ENCODE measurements at regions not wholly inside any gene's neighbourhood (a gene's known extent, or its start where the extent isn't known, plus 50 kb on each side); places are given as distances from the start of the nearest gene placed in this dataset.

DNA sequence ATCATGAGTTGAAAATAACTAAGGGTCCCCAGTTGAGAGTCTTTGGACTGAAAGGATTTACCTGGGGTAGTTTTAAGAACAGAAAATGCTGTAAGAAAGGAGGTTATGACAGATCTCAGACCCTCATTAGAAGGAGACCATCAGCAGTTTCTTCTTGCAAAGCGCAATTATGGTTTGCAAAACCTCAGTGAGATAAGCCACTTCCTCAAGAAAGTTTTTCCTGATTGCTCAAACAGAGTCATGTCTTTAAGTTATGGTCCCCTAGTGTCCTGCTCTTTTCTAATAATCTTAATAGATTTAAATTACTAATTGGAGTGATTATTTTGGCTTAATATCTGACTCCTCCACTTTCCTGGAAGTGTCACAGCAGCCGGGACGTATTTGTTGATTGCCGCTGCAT, 293.2 kb upstream of the KLF4 start:
- no peak for TF ChIP-seq CTCF (IDR thresholded peaks at IDR 0.05)
- no peak for TF ChIP-seq POLR2A (IDR thresholded peaks at IDR 0.05)
